ENCODE measurements at regions not wholly inside any gene's neighbourhood (a gene's known extent, or its start where the extent isn't known, plus 50 kb on each side); places are given as distances from the start of the nearest gene placed in this dataset.

DNA sequence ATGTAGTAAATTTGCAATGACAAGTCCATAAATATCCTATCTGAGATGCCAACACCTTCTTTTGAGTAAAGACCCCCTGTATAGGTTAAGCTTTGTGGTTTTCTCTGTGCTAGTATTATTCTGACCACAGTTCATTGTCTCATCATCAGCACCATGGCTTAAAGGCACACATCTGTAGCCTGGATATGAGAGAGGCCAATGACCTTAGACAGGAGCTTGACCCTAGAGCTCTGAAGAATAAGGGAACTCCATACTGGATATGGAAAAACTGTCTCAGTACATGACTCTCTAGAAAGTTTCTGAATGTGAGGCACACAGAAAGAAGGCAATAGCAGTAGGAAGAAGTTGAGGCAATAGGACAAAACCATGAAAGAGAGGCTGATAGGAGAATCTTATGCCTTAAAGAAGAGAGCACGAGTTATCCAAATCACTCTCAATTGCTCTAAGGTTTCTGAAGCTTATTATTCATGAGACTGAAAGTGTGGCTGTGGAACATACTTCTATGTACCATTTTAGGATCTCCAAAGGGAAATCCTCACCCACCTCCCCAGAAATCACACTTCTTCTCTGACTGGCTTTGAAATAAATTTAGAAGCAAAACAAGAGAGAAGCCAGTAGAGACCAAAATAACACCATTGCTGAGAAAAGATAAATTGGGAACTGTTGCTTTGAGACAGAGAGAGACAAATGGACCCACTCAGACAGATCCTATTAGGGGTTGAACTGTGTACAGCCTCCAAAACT, 150.2 kb downstream of the ABCA8 start:
- Histone ChIP-seq H3K36me3 (no peaks in the 10 kb centered on the region), H3K9me3 (no peaks in the 10 kb centered on the region), H3K27ac (no peak overlapping the region), H3K27me3 (no peaks in the 10 kb centered on the region), H3K4me3 (no peak overlapping the region), H3K4me1 (no peaks in the 10 kb centered on the region)
- intact Hi-C loops (cut with DNase I) = no loop called here
- no peak for TF ChIP-seq POLR2AphosphoS5 (IDR thresholded peaks at IDR 0.05; ENCODE audit: insufficient read depth in 1 of 2, low read depth in 1 of 2)
- no peak for DNase-seq (ENCODE audit: extremely low spot score in 2 of 2)

- Histone ChIP-seq H3K4me1 (no peaks in the 10 kb centered on the region), H3K27ac (no peak overlapping the region), H3K36me3 (no peaks in the 10 kb centered on the region), H3K4me3 (no peak overlapping the region), H3K27me3 (no peaks in the 10 kb centered on the region), H3K9me3 (no peaks in the 10 kb centered on the region)
- DNase-seq (ENCODE audit: extremely low spot score in 2 of 2) = no peak
- TF ChIP-seq CTCF (IDR thresholded peaks at IDR 0.05) (no peak), POLR2A (IDR thresholded peaks at IDR 0.05) (no peak), POLR2AphosphoS5 (IDR thresholded peaks at IDR 0.05; ENCODE audit: insufficient read depth in 1 of 2, low read depth in 1 of 2) (no peak)
- intact Hi-C loops (cut with DNase I) = no loop called here
Measured at GRCh38 chr17:68803164-68803929, 151.8 kb downstream of the ABCA8 start.

DNA sequence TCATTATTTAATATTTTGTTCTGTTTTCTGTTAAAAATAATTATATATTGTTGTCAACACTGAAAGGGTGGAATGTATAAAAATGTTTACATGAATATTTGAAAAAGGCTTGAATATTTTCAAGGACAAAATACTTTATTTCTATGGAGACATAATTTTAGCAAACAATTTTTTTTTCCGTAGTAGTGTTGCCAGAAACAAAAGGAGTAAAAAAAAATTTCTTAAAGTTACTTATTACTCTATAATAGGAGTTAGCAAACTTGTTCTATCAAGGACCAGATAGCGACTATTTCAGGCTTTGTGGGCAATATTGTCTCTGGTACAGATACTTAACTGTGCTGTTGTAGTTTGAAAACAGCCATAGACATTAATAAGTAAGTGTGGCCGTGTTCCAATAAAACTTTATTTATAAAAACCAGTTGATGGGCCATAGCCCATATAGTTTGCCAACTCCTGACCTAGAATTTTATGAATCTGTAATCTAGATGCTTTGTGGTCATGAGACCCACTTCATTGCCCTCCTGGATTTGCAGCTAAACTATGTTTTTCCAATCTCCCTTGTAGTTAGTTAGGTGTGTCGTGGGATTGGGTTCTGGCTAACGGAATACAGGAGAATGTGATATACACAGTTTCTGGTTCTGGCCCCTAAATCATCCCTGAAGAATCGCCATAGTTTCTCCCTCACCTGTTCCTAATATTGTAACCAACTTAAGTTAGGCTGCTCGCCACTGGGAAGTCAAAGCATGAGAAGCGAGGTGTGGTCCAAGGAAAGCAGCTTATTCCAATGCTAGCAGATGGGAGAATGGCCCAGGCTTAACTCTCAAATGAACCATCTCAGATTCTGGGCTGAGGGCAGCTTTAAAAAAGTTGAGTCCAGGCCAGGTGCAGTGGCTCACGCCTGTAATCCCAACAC, 153.6 kb downstream of the ABCA8 start:
- Histone ChIP-seq H3K27me3 (no peaks in the 10 kb centered on the region), H3K36me3 (no peaks in the 10 kb centered on the region), H3K4me1 (no peaks in the 10 kb centered on the region), H3K4me3 (no peak overlapping the region), H3K27ac (no peak overlapping the region), H3K9me3 (no peaks in the 10 kb centered on the region)
- no peak for DNase-seq (ENCODE audit: extremely low spot score in 2 of 2)
- TF ChIP-seq POLR2A (IDR thresholded peaks at IDR 0.05) = no peak
- TF ChIP-seq POLR2AphosphoS5 (IDR thresholded peaks at IDR 0.05; ENCODE audit: insufficient read depth in 1 of 2, low read depth in 1 of 2) = no peak
- no peak for TF ChIP-seq CTCF (IDR thresholded peaks at IDR 0.05)
- intact Hi-C loops (cut with DNase I) = no loop called here

GRCh38 chr17:68800751-68801150, 154.4 kb downstream of the ABCA8 start:
- no peaks in the 10 kb centered on the region for H3K4me1 ChIP-seq
- TF ChIP-seq POLR2A (IDR thresholded peaks at IDR 0.05) = no peak
- TF ChIP-seq CTCF (IDR thresholded peaks at IDR 0.05) = no peak
- TF ChIP-seq POLR2AphosphoS5 (IDR thresholded peaks at IDR 0.05; ENCODE audit: insufficient read depth in 1 of 2, low read depth in 1 of 2) = no peak
- intact Hi-C loops (cut with DNase I) = no loop called here
- no peak overlapping the region for H3K27ac ChIP-seq
- no peaks in the 10 kb centered on the region for H3K9me3 ChIP-seq
- H3K4me3 ChIP-seq = no peak overlapping the region
- H3K27me3 ChIP-seq = no peaks in the 10 kb centered on the region
- DNase-seq (ENCODE audit: extremely low spot score in 2 of 2) = no peak
- no peaks in the 10 kb centered on the region for H3K36me3 ChIP-seq

All from vagina (tissue), 2 donors.